K562 (cell line): ENCODE measurements at regions not wholly inside any gene's neighbourhood (a gene's known extent, or its start where the extent isn't known, plus 50 kb on each side); places are given as distances from the start of the nearest gene placed in this dataset.

Experiments used
- ATAC-seq: fragments of 200-7000 bp; cut with Tn5 transposase; 3 replicates; pipeline ENCODE4 v1.9.1; 2020; ENCODE audit warnings: moderate library complexity
- BruUV-seq: library from RNA; stranded (reverse); fragments of 400-500 nt; replicated peaks from 2 replicates; lab custom pipeline; 2021; lab: Mats Ljungman, UMichigan
- CTCF ChIA-PET: fragments of 300-600 bp; formaldehyde crosslinking; extraction: SDS; loops from one replicate; lab custom pipeline; 2021; ENCODE audit warnings: low intra/inter-chr PET ratio; lab: Yijun Ruan, JAX
- POLR2A ChIA-PET: fragments of 300-600, 350-650 bp; sonication (Branson Sonifier 250); formaldehyde crosslinking; extraction: SDS; loops from one replicate; lab custom pipeline; 2021; ENCODE audit warnings: antibody characterized with exemption, inconsistent platforms; lab: Yijun Ruan, JAX
- DNase-seq, 4 experiments: peaks; one replicate each; pipeline versions ENCODE4 v3.0.0 to v3.0.0-alpha.2; 2011 to 2018; ENCODE audit warnings: low spot score in 3 of 4, mixed read lengths in 3 of 4; ENCODE audit errors: extremely low read depth in 1 of 4
- FAIRE-seq: peaks from 2 replicates; lab custom pipeline; 2011; peaks lifted over from hg19 to GRCh38; lab: Jason Lieb, UNC
- H2AFZ ChIP-seq: 2 replicates; pipeline ENCODE4 v1.6.0; 2011; ENCODE audit warnings: low read depth, low read length, control low read depth, inconsistent platforms
- H3K27ac ChIP-seq: fragments of 200-600 bp; 3 replicates; pipeline ENCODE4 v1.8.0; 2011; ENCODE audit warnings: low read depth, mild to moderate bottlenecking, control low read depth, inconsistent platforms, low read length, moderate library complexity, mixed read lengths; ENCODE audit errors: extremely low read depth
- H3K27me3 ChIP-seq, 2 experiments: fragments of 300-600 bp in 1 of 2; 2 replicates in 1 of 2; 3 replicates in 1 of 2; pipeline versions ENCODE4 v1.6.0 to v1.8.0; 2011; ENCODE audit warnings: inconsistent platforms in 2 of 2, low read length in 2 of 2, mild to moderate bottlenecking in 1 of 2, mixed read lengths in 1 of 2, moderate library complexity in 1 of 2; ENCODE audit not compliant: control insufficient read depth in 2 of 2, insufficient read depth in 2 of 2
- H3K36me3 ChIP-seq: fragments of 300-600 bp; 3 replicates; pipeline ENCODE4 v1.8.0; 2011; ENCODE audit warnings: mild to moderate bottlenecking, low read length, inconsistent platforms; ENCODE audit not compliant: control insufficient read depth, insufficient read depth
- H3K4me1 ChIP-seq, 2 experiments: fragments of 200-600 bp in 1 of 2; replicated peaks in 1 of 2; 2 replicates in 1 of 2; 3 replicates in 1 of 2; pipeline versions ENCODE4 v1.5.1 to v1.8.0; 2011; ENCODE audit warnings: inconsistent platforms in 2 of 2, low read length in 2 of 2, mild to moderate bottlenecking in 1 of 2, mixed read lengths in 1 of 2, moderate library complexity in 1 of 2; ENCODE audit not compliant: control insufficient read depth in 2 of 2, insufficient read depth in 2 of 2
- H3K4me2 ChIP-seq: 2 replicates; pipeline ENCODE4 v1.6.1; 2011; ENCODE audit warnings: low read length, control low read depth, inconsistent platforms, mixed read lengths; ENCODE audit not compliant: insufficient read depth
- H3K4me3 ChIP-seq: fragments of 200-600 bp; sonication (generic), shearing (Covaris generic); 2 replicates; pipeline ENCODE4 v1.5.1; 2016; ENCODE audit warnings: control low read depth, inconsistent platforms
- H3K79me2 ChIP-seq: fragments of 200-600 bp; 3 replicates; pipeline ENCODE4 v1.8.0; 2011; ENCODE audit warnings: low read length, inconsistent platforms; ENCODE audit not compliant: control insufficient read depth, insufficient read depth
- H3K9ac ChIP-seq, 2 experiments: 2 replicates each; pipeline versions ENCODE4 v1.6.0 to v1.6.1; 2011; ENCODE audit warnings: low read depth in 2 of 2, low read length in 2 of 2, control low read depth in 1 of 2, inconsistent platforms in 1 of 2, mild to moderate bottlenecking in 1 of 2, mixed read lengths in 1 of 2; ENCODE audit not compliant: insufficient read depth in 1 of 2
- H3K9me1 ChIP-seq: one replicate; pipeline ENCODE4 v1.6.0; 2011; ENCODE audit warnings: inconsistent platforms, mild to moderate bottlenecking, low read length, moderate library complexity; ENCODE audit not compliant: control insufficient read depth, insufficient read depth
- H3K9me3 ChIP-seq: replicated peaks from 2 replicates; pipeline ENCODE4 v1.5.1; 2011; ENCODE audit warnings: low read depth, low read length, inconsistent platforms; ENCODE audit not compliant: control insufficient read depth, insufficient read depth
- H4K20me1 ChIP-seq: replicated peaks from 2 replicates; pipeline ENCODE4 v1.6.1; 2011; ENCODE audit warnings: low read length, inconsistent platforms, mixed read lengths; ENCODE audit not compliant: control insufficient read depth, insufficient read depth
- CBX1 ChIP-seq: sonication (generic); IDR thresholded peaks from 2 replicates; pipeline ENCODE4 v1.6.1; 2016; ENCODE audit warnings: antibody characterized with exemption, low read depth, mild to moderate bottlenecking
- DPF2 ChIP-seq: fragments of 450-650 bp; IDR thresholded peaks from 2 replicates; pipeline ENCODE4 v1.6.1; 2016
- MAFK ChIP-seq: IDR thresholded peaks from 2 replicates; pipeline ENCODE4 v1.6.1; 2011; ENCODE audit warnings: low read length, improper control_type of control experiment
- NR1H2 ChIP-seq: sonication (generic); formaldehyde crosslinking; IDR thresholded peaks from 2 replicates; pipeline ENCODE4 v1.4.0; 2020; ENCODE audit warnings: mild to moderate bottlenecking, missing genetic modification reagents
- PHF20 ChIP-seq: fragments of 450-650 bp; IDR thresholded peaks from 2 replicates; pipeline ENCODE4 v1.6.1; 2018; ENCODE audit not compliant: partially characterized antibody
- PHTF2 ChIP-seq: fragments of 250-450 bp; sonication (Bioruptor Pico); IDR thresholded peaks from 2 replicates; pipeline ENCODE4 v1.5.0; 2021; ENCODE audit warnings: mild to moderate bottlenecking
- YY1 ChIP-seq, 3 experiments: IDR thresholded peaks; 2 replicates each; pipeline ENCODE4 v1.6.1; 2011; ENCODE audit warnings: low read length in 2 of 3, mild to moderate bottlenecking in 2 of 3, moderate library complexity in 2 of 3, borderline replicate concordance in 1 of 3, control low read depth in 1 of 3, low read depth in 1 of 3; ENCODE audit not compliant: insufficient read depth in 3 of 3, insufficient replicate concordance in 2 of 3, control insufficient read depth in 1 of 3, insufficient read length in 1 of 3; ENCODE audit errors: extremely low read depth in 1 of 3
- in situ Hi-C: fragments of 300-500 bp; cut with MboI; formaldehyde crosslinking; loops from 4 replicates; pipeline ENCODE4 v1.15.0; 2018; ENCODE audit warnings: inconsistent platforms, mixed read lengths
- intact Hi-C: fragments of 100-400 bp; cut with micrococcal nuclease; formaldehyde crosslinking; loops from 2 replicates; pipeline ENCODE4 v1.14.2; 2022
- TF ChIP-seq, protein P1 (sequence below): sonication (generic); formaldehyde crosslinking; IDR thresholded peaks from 2 replicates; pipeline ENCODE4 v1.8.0; 2022; ENCODE audit warnings: mild to moderate bottlenecking, missing genetic modification reagents
- TF ChIP-seq, protein P2 (sequence below): IDR thresholded peaks from 2 replicates; pipeline ENCODE4 v1.6.1; 2016; ENCODE audit warnings: missing genetic modification characterization, missing compliant biosample characterization

DNA sequence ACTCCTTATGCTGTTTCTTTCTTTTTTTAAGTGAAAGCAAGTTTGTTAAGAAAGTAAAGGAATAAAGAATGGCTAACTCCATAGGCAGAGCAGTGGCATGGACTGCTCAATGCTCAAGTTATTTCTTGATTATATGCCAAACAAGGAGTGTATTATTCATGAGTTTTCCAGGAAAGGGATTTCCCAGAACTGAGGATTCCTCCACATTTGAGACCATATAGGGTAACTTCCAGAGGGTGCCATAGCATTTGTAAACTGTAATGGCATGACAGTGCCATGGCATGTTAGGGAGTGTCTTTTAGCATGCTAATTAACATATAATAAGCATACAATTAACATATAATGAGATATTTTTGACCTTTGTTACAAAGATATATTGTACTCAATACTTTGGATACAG lies 1034.5 kb upstream of the PHF14 start (continued):
- TF ChIP-seq PHTF2 (CRISPR knock-in tag) = no peak
- TF ChIP-seq CBX1 = no peak

DNA sequence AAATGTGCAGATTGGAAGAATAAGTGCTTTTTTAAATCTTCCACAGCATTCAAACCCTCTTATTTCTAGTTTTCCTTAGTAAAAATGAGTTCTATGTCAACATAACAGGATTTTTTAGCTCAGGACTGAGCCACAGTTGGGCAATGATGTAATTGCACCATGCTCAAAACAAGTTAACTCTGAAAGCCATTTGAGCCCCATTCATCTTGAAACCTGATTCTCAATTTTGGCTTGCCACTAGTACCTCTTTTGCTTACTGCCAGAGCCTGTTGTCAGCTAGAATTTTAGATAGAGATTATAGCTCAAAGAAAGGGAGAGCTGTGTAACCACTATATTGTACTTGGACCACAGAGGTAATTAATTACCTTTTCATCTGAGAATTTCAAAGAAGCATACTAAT lies 1028.5 kb upstream of the PHF14 start:
- no peaks in the 10 kb centered on the region for H3K79me2 ChIP-seq
- no peaks in the 10 kb centered on the region for H3K4me1 ChIP-seq
- H3K9me3 ChIP-seq = no peaks in the 10 kb centered on the region
- H3K4me2 ChIP-seq = no peak overlapping the region
- H4K20me1 ChIP-seq = no peaks in the 10 kb centered on the region
- no peak for ATAC-seq
- H3K9ac ChIP-seq = no peak overlapping the region
- no TSS peak for BruUV-seq
- intact Hi-C loops = no loop called here
- in situ Hi-C loops = no loop called here
- no peak overlapping the region for H3K4me3 ChIP-seq
- no peak for DNase-seq
- ChIA-PET POLR2A (no interaction called here), CTCF (no interaction called here)
- H3K9me1 ChIP-seq = no peaks in the 10 kb centered on the region
- no peak for FAIRE-seq
- H3K27ac ChIP-seq = no peak overlapping the region
- no peaks in the 10 kb centered on the region for H3K36me3 ChIP-seq
- no peaks in the 10 kb centered on the region for H3K27me3 ChIP-seq
- H2AFZ ChIP-seq = no peak overlapping the region
- TF ChIP-seq, protein P1, sequence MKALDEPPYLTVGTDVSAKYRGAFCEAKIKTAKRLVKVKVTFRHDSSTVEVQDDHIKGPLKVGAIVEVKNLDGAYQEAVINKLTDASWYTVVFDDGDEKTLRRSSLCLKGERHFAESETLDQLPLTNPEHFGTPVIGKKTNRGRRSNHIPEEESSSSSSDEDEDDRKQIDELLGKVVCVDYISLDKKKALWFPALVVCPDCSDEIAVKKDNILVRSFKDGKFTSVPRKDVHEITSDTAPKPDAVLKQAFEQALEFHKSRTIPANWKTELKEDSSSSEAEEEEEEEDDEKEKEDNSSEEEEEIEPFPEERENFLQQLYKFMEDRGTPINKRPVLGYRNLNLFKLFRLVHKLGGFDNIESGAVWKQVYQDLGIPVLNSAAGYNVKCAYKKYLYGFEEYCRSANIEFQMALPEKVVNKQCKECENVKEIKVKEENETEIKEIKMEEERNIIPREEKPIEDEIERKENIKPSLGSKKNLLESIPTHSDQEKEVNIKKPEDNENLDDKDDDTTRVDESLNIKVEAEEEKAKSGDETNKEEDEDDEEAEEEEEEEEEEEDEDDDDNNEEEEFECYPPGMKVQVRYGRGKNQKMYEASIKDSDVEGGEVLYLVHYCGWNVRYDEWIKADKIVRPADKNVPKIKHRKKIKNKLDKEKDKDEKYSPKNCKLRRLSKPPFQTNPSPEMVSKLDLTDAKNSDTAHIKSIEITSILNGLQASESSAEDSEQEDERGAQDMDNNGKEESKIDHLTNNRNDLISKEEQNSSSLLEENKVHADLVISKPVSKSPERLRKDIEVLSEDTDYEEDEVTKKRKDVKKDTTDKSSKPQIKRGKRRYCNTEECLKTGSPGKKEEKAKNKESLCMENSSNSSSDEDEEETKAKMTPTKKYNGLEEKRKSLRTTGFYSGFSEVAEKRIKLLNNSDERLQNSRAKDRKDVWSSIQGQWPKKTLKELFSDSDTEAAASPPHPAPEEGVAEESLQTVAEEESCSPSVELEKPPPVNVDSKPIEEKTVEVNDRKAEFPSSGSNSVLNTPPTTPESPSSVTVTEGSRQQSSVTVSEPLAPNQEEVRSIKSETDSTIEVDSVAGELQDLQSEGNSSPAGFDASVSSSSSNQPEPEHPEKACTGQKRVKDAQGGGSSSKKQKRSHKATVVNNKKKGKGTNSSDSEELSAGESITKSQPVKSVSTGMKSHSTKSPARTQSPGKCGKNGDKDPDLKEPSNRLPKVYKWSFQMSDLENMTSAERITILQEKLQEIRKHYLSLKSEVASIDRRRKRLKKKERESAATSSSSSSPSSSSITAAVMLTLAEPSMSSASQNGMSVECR (CRISPR knock-in tag) = no peak
- no peak for TF ChIP-seq NR1H2 (CRISPR knock-in tag)
- no peak for TF ChIP-seq PHF20
- TF ChIP-seq MAFK = no peak
- TF ChIP-seq YY1 (IDR thresholded peaks at IDR 0.05; ENCODE audit: borderline replicate concordance in 1 of 3, control insufficient read depth in 1 of 3, extremely low read depth in 1 of 3, insufficient read depth in 3 of 3, insufficient read length in 1 of 3, insufficient replicate concordance in 2 of 3, low read depth in 1 of 3, low read length in 2 of 3) = no peak
- no peak for TF ChIP-seq DPF2
- TF ChIP-seq, protein P2, sequence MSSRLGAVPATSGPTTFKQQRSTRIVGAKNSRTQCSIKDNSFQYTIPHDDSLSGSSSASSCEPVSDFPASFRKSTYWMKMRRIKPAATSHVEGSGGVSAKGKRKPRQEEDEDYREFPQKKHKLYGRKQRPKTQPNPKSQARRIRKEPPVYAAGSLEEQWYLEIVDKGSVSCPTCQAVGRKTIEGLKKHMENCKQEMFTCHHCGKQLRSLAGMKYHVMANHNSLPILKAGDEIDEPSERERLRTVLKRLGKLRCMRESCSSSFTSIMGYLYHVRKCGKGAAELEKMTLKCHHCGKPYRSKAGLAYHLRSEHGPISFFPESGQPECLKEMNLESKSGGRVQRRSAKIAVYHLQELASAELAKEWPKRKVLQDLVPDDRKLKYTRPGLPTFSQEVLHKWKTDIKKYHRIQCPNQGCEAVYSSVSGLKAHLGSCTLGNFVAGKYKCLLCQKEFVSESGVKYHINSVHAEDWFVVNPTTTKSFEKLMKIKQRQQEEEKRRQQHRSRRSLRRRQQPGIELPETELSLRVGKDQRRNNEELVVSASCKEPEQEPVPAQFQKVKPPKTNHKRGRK (tag) = no peak
- TF ChIP-seq, all 486 proteins: peak for 0
